ENCODE measurements at regions not wholly inside any gene's neighbourhood (a gene's known extent, or its start where the extent isn't known, plus 50 kb on each side); places are given as distances from the start of the nearest gene placed in this dataset.

- in situ Hi-C loops (cut with MboI; ENCODE audit: low pct_ligation_motif_present in 1 of 4, low pct_unique_long_range_greater_than_20kb in 1 of 4, low sequenced_read_pairs in 3 of 4), result no loop called here
- Histone ChIP-seq H3K4me3 (no peak overlapping the region), H3K27ac (no peak overlapping the region), H3K36me3 (no peaks in the 10 kb centered on the region), H3K4me1 (peaks cover 0 to 3% (median 0%) of the 10 kb centered on the region in 4 donors), H3K9me3 (no peaks in the 10 kb centered on the region), H3K27me3 (no peaks in the 10 kb centered on the region)
- TF ChIP-seq POLR2AphosphoS5 (IDR thresholded peaks at IDR 0.05) (no peak), POLR2A (IDR thresholded peaks at IDR 0.05) (no peak), EP300 (IDR thresholded peaks at IDR 0.05; ENCODE audit: low read depth) (no peak)
- TF ChIP-seq, protein P1, sequence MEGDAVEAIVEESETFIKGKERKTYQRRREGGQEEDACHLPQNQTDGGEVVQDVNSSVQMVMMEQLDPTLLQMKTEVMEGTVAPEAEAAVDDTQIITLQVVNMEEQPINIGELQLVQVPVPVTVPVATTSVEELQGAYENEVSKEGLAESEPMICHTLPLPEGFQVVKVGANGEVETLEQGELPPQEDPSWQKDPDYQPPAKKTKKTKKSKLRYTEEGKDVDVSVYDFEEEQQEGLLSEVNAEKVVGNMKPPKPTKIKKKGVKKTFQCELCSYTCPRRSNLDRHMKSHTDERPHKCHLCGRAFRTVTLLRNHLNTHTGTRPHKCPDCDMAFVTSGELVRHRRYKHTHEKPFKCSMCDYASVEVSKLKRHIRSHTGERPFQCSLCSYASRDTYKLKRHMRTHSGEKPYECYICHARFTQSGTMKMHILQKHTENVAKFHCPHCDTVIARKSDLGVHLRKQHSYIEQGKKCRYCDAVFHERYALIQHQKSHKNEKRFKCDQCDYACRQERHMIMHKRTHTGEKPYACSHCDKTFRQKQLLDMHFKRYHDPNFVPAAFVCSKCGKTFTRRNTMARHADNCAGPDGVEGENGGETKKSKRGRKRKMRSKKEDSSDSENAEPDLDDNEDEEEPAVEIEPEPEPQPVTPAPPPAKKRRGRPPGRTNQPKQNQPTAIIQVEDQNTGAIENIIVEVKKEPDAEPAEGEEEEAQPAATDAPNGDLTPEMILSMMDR (IDR thresholded peaks at IDR 0.05), result no peak
- WGBS, 2 donors (ENCODE audit: low coverage in 1 of 2), result 72 to 86% methylated on average over 7 to 9 of the region's 9 CpGs
- intact Hi-C loops (cut with DNase I; ENCODE audit: low total_unique reads), result no loop called here
- no peak for DNase-seq
Measured at GRCh38 chr3:95926904-95927501, 887.4 kb upstream of the EPHA6 start.

- no peak overlapping the region for H3K4me3 ChIP-seq
- TF ChIP-seq POLR2A (IDR thresholded peaks at IDR 0.05) (no peak), EP300 (IDR thresholded peaks at IDR 0.05; ENCODE audit: low read depth) (no peak), POLR2AphosphoS5 (IDR thresholded peaks at IDR 0.05) (no peak)
- TF ChIP-seq, protein P1 (IDR thresholded peaks at IDR 0.05), result no peak
- DNase-seq, result no peak
- no peaks in the 10 kb centered on the region for H3K27me3 ChIP-seq
- H3K27ac ChIP-seq, result no peak overlapping the region
- in situ Hi-C loops (cut with MboI; ENCODE audit: low pct_ligation_motif_present in 1 of 4, low pct_unique_long_range_greater_than_20kb in 1 of 4, low sequenced_read_pairs in 3 of 4) (no loop called here), intact Hi-C loops (cut with DNase I; ENCODE audit: low total_unique reads) (no loop called here)
- WGBS, 2 donors (ENCODE audit: low coverage in 1 of 2), result 50 to 78% methylated on average over 1 of the region's 1 CpG
- no peaks in the 10 kb centered on the region for H3K4me1 ChIP-seq
- H3K36me3 ChIP-seq, result no peaks in the 10 kb centered on the region
- no peaks in the 10 kb centered on the region for H3K9me3 ChIP-seq
Measured at GRCh38 chr3:95934181-95934580, 880.2 kb upstream of the EPHA6 start.

DNA sequence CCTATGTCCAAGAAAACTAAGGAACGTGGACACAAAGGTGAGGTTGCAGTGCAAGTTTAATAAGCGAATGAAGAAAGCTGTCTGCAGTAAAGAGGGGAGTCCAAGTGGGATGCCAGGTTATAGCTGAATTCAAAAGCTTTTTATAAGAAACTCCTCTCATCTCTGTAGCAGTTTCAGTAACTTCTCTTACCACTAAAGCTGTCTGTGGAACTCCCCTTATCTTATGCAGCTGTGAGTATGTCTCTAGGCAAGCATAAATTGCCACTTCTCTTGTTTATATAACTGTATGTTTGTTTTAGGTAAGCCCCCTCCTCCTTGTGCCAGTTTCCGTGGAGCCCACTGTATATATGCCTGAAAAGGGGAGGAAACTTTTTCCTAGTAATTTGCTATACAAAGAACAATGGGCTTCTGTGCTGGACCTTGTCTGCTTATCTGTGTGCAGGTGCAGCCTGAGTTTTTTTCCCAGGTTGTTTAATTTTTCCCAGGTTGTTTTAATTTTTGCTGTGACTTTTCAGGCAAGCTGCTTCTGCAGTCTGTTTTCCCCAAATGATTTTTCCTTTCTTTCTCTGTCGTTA lies 875.1 kb upstream of the EPHA6 start:
- in situ Hi-C loops (cut with MboI; ENCODE audit: low pct_ligation_motif_present in 1 of 4, low pct_unique_long_range_greater_than_20kb in 1 of 4, low sequenced_read_pairs in 3 of 4) (no loop called here), intact Hi-C loops (cut with DNase I; ENCODE audit: low total_unique reads) (no loop called here)
- H3K9me3 ChIP-seq, result no peaks in the 10 kb centered on the region
- H3K27me3 ChIP-seq, result no peaks in the 10 kb centered on the region
- 38 to 40% methylated on average over 2 to 4 of the region's 4 CpGs for WGBS, 2 donors (ENCODE audit: low coverage in 1 of 2)
- DNase-seq, result no peak
- TF ChIP-seq EP300 (IDR thresholded peaks at IDR 0.05; ENCODE audit: low read depth) (no peak), POLR2A (IDR thresholded peaks at IDR 0.05) (no peak), POLR2AphosphoS5 (IDR thresholded peaks at IDR 0.05) (no peak)
- TF ChIP-seq, protein P1 (IDR thresholded peaks at IDR 0.05), result no peak
- no peak overlapping the region for H3K27ac ChIP-seq
- no peaks in the 10 kb centered on the region for H3K4me1 ChIP-seq
- no peak overlapping the region for H3K4me3 ChIP-seq
- no peaks in the 10 kb centered on the region for H3K36me3 ChIP-seq

DNA sequence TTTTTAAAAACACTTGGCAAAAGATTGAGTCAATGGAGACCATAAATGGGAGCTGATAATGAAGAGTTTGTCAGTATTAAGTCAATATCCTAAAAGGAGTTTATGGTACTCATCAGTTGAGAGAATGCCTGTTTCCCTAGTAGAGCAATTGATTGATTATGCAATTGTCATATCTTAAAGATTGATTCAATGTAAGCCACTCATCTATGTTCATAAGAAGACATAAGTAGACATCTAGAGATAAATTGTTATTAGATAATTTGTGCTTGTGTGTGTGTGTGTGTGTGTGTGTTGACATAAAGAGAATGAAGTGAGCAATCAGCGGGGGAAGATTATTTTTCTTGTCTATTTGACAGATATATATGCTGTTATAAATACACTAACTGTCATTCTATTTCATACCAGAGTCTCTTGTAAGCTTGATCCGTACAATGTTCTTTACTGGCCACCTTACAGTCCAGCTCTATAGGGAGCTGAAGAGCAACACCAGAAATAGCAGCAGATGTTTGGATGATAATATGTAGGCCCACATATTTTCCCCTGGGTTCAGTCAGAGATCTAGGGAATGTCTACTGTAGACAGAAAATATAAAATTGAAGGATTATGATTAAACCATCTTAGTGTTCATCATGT lies 848.6 kb upstream of the EPHA6 start:
- no peaks in the 10 kb centered on the region for H3K36me3 ChIP-seq
- no peaks in the 10 kb centered on the region for H3K9me3 ChIP-seq
- no peak overlapping the region for H3K27ac ChIP-seq
- H3K27me3 ChIP-seq, result no peaks in the 10 kb centered on the region
- H3K4me3 ChIP-seq, result no peak overlapping the region
- TF ChIP-seq, protein P1 (IDR thresholded peaks at IDR 0.05), result no peak
- TF ChIP-seq EP300 (IDR thresholded peaks at IDR 0.05; ENCODE audit: low read depth), result no peak
- TF ChIP-seq POLR2A (IDR thresholded peaks at IDR 0.05), result no peak
- TF ChIP-seq POLR2AphosphoS5 (IDR thresholded peaks at IDR 0.05), result no peak
- intact Hi-C loops (cut with DNase I; ENCODE audit: low total_unique reads), result no loop called here
- no peaks in the 10 kb centered on the region for H3K4me1 ChIP-seq
- in situ Hi-C loops (cut with MboI; ENCODE audit: low pct_ligation_motif_present in 1 of 4, low pct_unique_long_range_greater_than_20kb in 1 of 4, low sequenced_read_pairs in 3 of 4), result loop anchor here in 1 of 4 donors (25.0 kb wide), 1 partner anchor 104 kb away; no protein-coding TSS in a partner anchor
- 70 to 88% methylated on average over 1 to 2 of the region's 2 CpGs for WGBS, 2 donors (ENCODE audit: low coverage in 1 of 2)
- no peak for DNase-seq

All from transverse colon (tissue), 4 donors.